ENCODE measurements at regions not wholly inside any gene's neighbourhood (a gene's known extent, or its start where the extent isn't known, plus 50 kb on each side); places are given as distances from the start of the nearest gene placed in this dataset.
"Not testable (repeated sequence)": the region's sequence is repeated elsewhere in the genome, so short reads cannot be mapped to it uniquely, and the experiment has no call there.

- WGBS (ENCODE audit: insufficient coverage): no CpG with 5 or more reads among the region's 1 CpG
- Mint-ChIP-seq H3K4me3 (no peak overlapping the region), H3K4me1 (no peaks in the 10 kb centered on the region), H3K27me3 (no peaks in the 10 kb centered on the region), H3K36me3 (no peaks in the 10 kb centered on the region), H3K9me3 (no peaks in the 10 kb centered on the region), H3K27ac (no peak overlapping the region)
- DNase-seq (no peak), ATAC-seq (replicated peaks in 1 of 4) (no peak)
- Histone ChIP-seq H3K27ac (ENCODE audit: low read length) (no peak overlapping the region), H3K4me1 (ENCODE audit: control insufficient read depth in 1 of 2, extremely low read depth in 1 of 2, insufficient read depth in 2 of 2, low read length in 2 of 2) (no peaks in the 10 kb centered on the region), H3K27me3 (replicated peaks in 1 of 2; ENCODE audit: control insufficient read depth in 2 of 2, extremely low read depth in 1 of 2, insufficient read depth in 2 of 2, low read length in 1 of 2) (no peaks in the 10 kb centered on the region), H3K4me3 (ENCODE audit: control insufficient read depth in 1 of 2, extremely low read depth in 1 of 2, low read length in 1 of 2) (no peak overlapping the region), H3K9me3 (no peaks in the 10 kb centered on the region), H3K36me3 (ENCODE audit: control insufficient read depth in 2 of 2, extremely low read depth in 1 of 2, insufficient read depth in 1 of 2, low read length in 1 of 2) (no peaks in the 10 kb centered on the region)
- CTCF ChIA-PET: no interaction called here
- POLR2A ChIA-PET: no interaction called here
Observed at GRCh38 chr4:138113819-138114400, 128.2 kb downstream of the SLC7A11 start.

- DNase-seq; H3K27me3 ChIP-seq (replicated peaks in 1 of 2; ENCODE audit: control insufficient read depth in 2 of 2, extremely low read depth in 1 of 2, insufficient read depth in 2 of 2, low read length in 1 of 2); H3K36me3 ChIP-seq (ENCODE audit: control insufficient read depth in 2 of 2, extremely low read depth in 1 of 2, insufficient read depth in 1 of 2, low read length in 1 of 2); CTCF ChIA-PET; H3K4me1 Mint-ChIP-seq; H3K27me3 Mint-ChIP-seq; H3K4me3 Mint-ChIP-seq; POLR2A ChIA-PET; H3K9me3 Mint-ChIP-seq; ATAC-seq (replicated peaks in 1 of 4); H3K4me1 ChIP-seq (ENCODE audit: control insufficient read depth in 1 of 2, extremely low read depth in 1 of 2, insufficient read depth in 2 of 2, low read length in 2 of 2); H3K4me3 ChIP-seq (ENCODE audit: control insufficient read depth in 1 of 2, extremely low read depth in 1 of 2, low read length in 1 of 2); H3K36me3 Mint-ChIP-seq; H3K27ac ChIP-seq (ENCODE audit: low read length); H3K9me3 ChIP-seq; H3K27ac Mint-ChIP-seq: not testable (repeated sequence)
- 93% methylated on average over 8 of the region's 8 CpGs for WGBS (ENCODE audit: insufficient coverage)
Observed at GRCh38 chr4:138112890-138113289, 129.3 kb downstream of the SLC7A11 start.

GRCh38 chr4:138112389-138112788 is 129.8 kb downstream of the SLC7A11 start:
- Histone ChIP-seq H3K27ac (ENCODE audit: low read length) (no peak overlapping the region), H3K4me1 (ENCODE audit: control insufficient read depth in 1 of 2, extremely low read depth in 1 of 2, insufficient read depth in 2 of 2, low read length in 2 of 2) (no peaks in the 10 kb centered on the region), H3K4me3 (ENCODE audit: control insufficient read depth in 1 of 2, extremely low read depth in 1 of 2, low read length in 1 of 2) (no peak overlapping the region), H3K27me3 (replicated peaks in 1 of 2; ENCODE audit: control insufficient read depth in 2 of 2, extremely low read depth in 1 of 2, insufficient read depth in 2 of 2, low read length in 1 of 2) (no peaks in the 10 kb centered on the region), H3K9me3 (no peaks in the 10 kb centered on the region), H3K36me3 (ENCODE audit: control insufficient read depth in 2 of 2, extremely low read depth in 1 of 2, insufficient read depth in 1 of 2, low read length in 1 of 2) (no peaks in the 10 kb centered on the region)
- ATAC-seq (replicated peaks in 1 of 4): no peak
- CTCF ChIA-PET: no interaction called here
- Mint-ChIP-seq H3K36me3 (no peaks in the 10 kb centered on the region), H3K9me3 (no peaks in the 10 kb centered on the region), H3K27me3 (no peaks in the 10 kb centered on the region), H3K4me1 (no peaks in the 10 kb centered on the region), H3K4me3 (no peak overlapping the region), H3K27ac (no peak overlapping the region)
- no CpG with 5 or more reads among the region's 2 CpGs for WGBS (ENCODE audit: insufficient coverage)
- POLR2A ChIA-PET: no interaction called here
- DNase-seq: no peak

- ATAC-seq (replicated peaks in 1 of 4) (no peak), DNase-seq (no peak)
- no peak overlapping the region for H3K27ac Mint-ChIP-seq
- 60% methylated on average over 1 of the region's 3 CpGs for WGBS (ENCODE audit: insufficient coverage)
- Histone ChIP-seq H3K27ac (ENCODE audit: low read length) (no peak overlapping the region), H3K4me3 (ENCODE audit: control insufficient read depth in 1 of 2, extremely low read depth in 1 of 2, low read length in 1 of 2) (no peak overlapping the region), H3K9me3 (no peaks in the 10 kb centered on the region), H3K36me3 (ENCODE audit: control insufficient read depth in 2 of 2, extremely low read depth in 1 of 2, insufficient read depth in 1 of 2, low read length in 1 of 2) (no peaks in the 10 kb centered on the region), H3K4me1 (ENCODE audit: control insufficient read depth in 1 of 2, extremely low read depth in 1 of 2, insufficient read depth in 2 of 2, low read length in 2 of 2) (no peaks in the 10 kb centered on the region), H3K27me3 (replicated peaks in 1 of 2; ENCODE audit: control insufficient read depth in 2 of 2, extremely low read depth in 1 of 2, insufficient read depth in 2 of 2, low read length in 1 of 2) (no peaks in the 10 kb centered on the region)
- no peaks in the 10 kb centered on the region for H3K27me3 Mint-ChIP-seq
- ChIA-PET POLR2A (no interaction called here), CTCF (no interaction called here)
- H3K36me3 Mint-ChIP-seq: no peaks in the 10 kb centered on the region
- H3K9me3 Mint-ChIP-seq: no peaks in the 10 kb centered on the region
- H3K4me3 Mint-ChIP-seq: no peak overlapping the region
- H3K4me1 Mint-ChIP-seq: no peaks in the 10 kb centered on the region
Observed at GRCh38 chr4:138111462-138112000, 130.6 kb downstream of the SLC7A11 start.

- ATAC-seq (replicated peaks in 1 of 4) (no peak), DNase-seq (no peak)
- Histone ChIP-seq H3K27ac (ENCODE audit: low read length) (no peak overlapping the region), H3K9me3 (no peaks in the 10 kb centered on the region), H3K4me1 (ENCODE audit: control insufficient read depth in 1 of 2, extremely low read depth in 1 of 2, insufficient read depth in 2 of 2, low read length in 2 of 2) (no peaks in the 10 kb centered on the region), H3K36me3 (ENCODE audit: control insufficient read depth in 2 of 2, extremely low read depth in 1 of 2, insufficient read depth in 1 of 2, low read length in 1 of 2) (no peaks in the 10 kb centered on the region), H3K4me3 (ENCODE audit: control insufficient read depth in 1 of 2, extremely low read depth in 1 of 2, low read length in 1 of 2) (no peak overlapping the region), H3K27me3 (replicated peaks in 1 of 2; ENCODE audit: control insufficient read depth in 2 of 2, extremely low read depth in 1 of 2, insufficient read depth in 2 of 2, low read length in 1 of 2) (no peaks in the 10 kb centered on the region)
- CTCF ChIA-PET: no interaction called here
- Mint-ChIP-seq H3K4me3 (no peak overlapping the region), H3K27ac (no peak overlapping the region), H3K4me1 (no peaks in the 10 kb centered on the region), H3K9me3 (no peaks in the 10 kb centered on the region), H3K36me3 (no peaks in the 10 kb centered on the region), H3K27me3 (no peaks in the 10 kb centered on the region)
- POLR2A ChIA-PET: no interaction called here
- WGBS (ENCODE audit: insufficient coverage): no CpG with 5 or more reads among the region's 1 CpG
Observed at GRCh38 chr4:138110815-138111214, 131.3 kb downstream of the SLC7A11 start.

GRCh38 chr4:138107023-138107422 is 135.1 kb downstream of the SLC7A11 start:
- Histone ChIP-seq H3K4me1 (ENCODE audit: control insufficient read depth in 1 of 2, extremely low read depth in 1 of 2, insufficient read depth in 2 of 2, low read length in 2 of 2) (no peaks in the 10 kb centered on the region), H3K36me3 (ENCODE audit: control insufficient read depth in 2 of 2, extremely low read depth in 1 of 2, insufficient read depth in 1 of 2, low read length in 1 of 2) (no peaks in the 10 kb centered on the region), H3K9me3 (no peaks in the 10 kb centered on the region), H3K27ac (ENCODE audit: low read length) (no peak overlapping the region), H3K27me3 (replicated peaks in 1 of 2; ENCODE audit: control insufficient read depth in 2 of 2, extremely low read depth in 1 of 2, insufficient read depth in 2 of 2, low read length in 1 of 2) (no peaks in the 10 kb centered on the region), H3K4me3 (ENCODE audit: control insufficient read depth in 1 of 2, extremely low read depth in 1 of 2, low read length in 1 of 2) (no peak overlapping the region)
- ChIA-PET CTCF (no interaction called here), POLR2A (no interaction called here)
- no CpG with 5 or more reads among the region's 4 CpGs for WGBS (ENCODE audit: insufficient coverage)
- Mint-ChIP-seq H3K4me3 (no peak overlapping the region), H3K9me3 (peaks cover 0 to 3% (median 0%) of the 10 kb centered on the region in 3 donors), H3K4me1 (no peaks in the 10 kb centered on the region), H3K27ac (no peak overlapping the region), H3K36me3 (no peaks in the 10 kb centered on the region), H3K27me3 (no peaks in the 10 kb centered on the region)
- no peak for DNase-seq
- no peak for ATAC-seq (replicated peaks in 1 of 4)

- DNase-seq (no peak), ATAC-seq (replicated peaks in 1 of 4) (no peak)
- 51% methylated on average over 2 of the region's 4 CpGs for WGBS (ENCODE audit: insufficient coverage)
- POLR2A ChIA-PET: no interaction called here
- H3K27me3 Mint-ChIP-seq: no peaks in the 10 kb centered on the region
- Histone ChIP-seq H3K4me3 (ENCODE audit: control insufficient read depth in 1 of 2, extremely low read depth in 1 of 2, low read length in 1 of 2) (no peak overlapping the region), H3K27me3 (replicated peaks in 1 of 2; ENCODE audit: control insufficient read depth in 2 of 2, extremely low read depth in 1 of 2, insufficient read depth in 2 of 2, low read length in 1 of 2) (no peaks in the 10 kb centered on the region), H3K27ac (ENCODE audit: low read length) (no peak overlapping the region), H3K9me3 (no peaks in the 10 kb centered on the region), H3K36me3 (ENCODE audit: control insufficient read depth in 2 of 2, extremely low read depth in 1 of 2, insufficient read depth in 1 of 2, low read length in 1 of 2) (no peaks in the 10 kb centered on the region), H3K4me1 (ENCODE audit: control insufficient read depth in 1 of 2, extremely low read depth in 1 of 2, insufficient read depth in 2 of 2, low read length in 2 of 2) (no peaks in the 10 kb centered on the region)
- H3K4me3 Mint-ChIP-seq: no peak overlapping the region
- no peaks in the 10 kb centered on the region for H3K4me1 Mint-ChIP-seq
- peaks cover 0 to 3% (median 0%) of the 10 kb centered on the region in 3 donors for H3K9me3 Mint-ChIP-seq
- no peak overlapping the region for H3K27ac Mint-ChIP-seq
- no peaks in the 10 kb centered on the region for H3K36me3 Mint-ChIP-seq
- CTCF ChIA-PET: no interaction called here
Observed at GRCh38 chr4:138105331-138105730, 136.8 kb downstream of the SLC7A11 start.
